T-helper 9 cell (primary cell): ENCODE measurements at regions not wholly inside any gene's neighbourhood (a gene's known extent, or its start where the extent isn't known, plus 50 kb on each side); places are given as distances from the start of the nearest gene placed in this dataset.
"Not testable (repeated sequence)": the region's sequence is repeated elsewhere in the genome, so short reads cannot be mapped to it uniquely, and the experiment has no call there.

ENCODE experiments used
- DNase-seq: peaks from one replicate; pipeline ENCODE4 v3.0.0-alpha.2; 2020

GRCh38 chr1:120232834-120233660, 56.7 kb upstream of the SEC22B start:
- DNase-seq: not testable (repeated sequence)

- DNase-seq: not testable (repeated sequence)
Observed at GRCh38 chr1:120229835-120230234, 53.5 kb upstream of the SEC22B start.
